NCI-H2107 treated with DMSO at 0.1 percent for 48 hours (cell line): ENCODE measurements at regions not wholly inside any gene's neighbourhood (a gene's known extent, or its start where the extent isn't known, plus 50 kb on each side); places are given as distances from the start of the nearest gene placed in this dataset.

Experiments
- DNase-seq: peaks from one replicate; lab custom pipeline; 2025; ENCODE audit not compliant: unreplicated experiment; lab: John Stamatoyannopoulos, UW

DNA sequence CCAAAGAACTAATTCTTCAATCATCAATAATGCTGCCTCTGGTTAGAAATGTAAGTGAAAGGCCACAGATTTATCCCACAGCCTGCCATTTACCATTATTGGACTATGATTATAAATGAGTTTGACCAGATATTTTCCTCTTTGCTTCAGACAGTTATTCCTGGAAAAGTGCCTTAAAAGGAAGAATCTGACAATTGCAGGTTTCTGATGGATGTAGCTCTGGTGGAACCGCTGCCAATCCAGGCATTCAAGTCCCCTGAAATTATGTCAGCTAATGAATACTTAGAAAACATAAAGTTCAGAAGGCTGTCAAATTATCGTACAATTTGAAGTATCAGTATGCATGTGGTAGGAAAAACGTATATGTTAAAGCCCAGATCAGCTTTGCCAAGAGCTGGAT lies 78.2 kb upstream of the NR4A3 start:
- no peak for DNase-seq

- DNase-seq, result no peak
Measured at GRCh38 chr9:99744132-99744531, 77.6 kb upstream of the NR4A3 start.

- DNase-seq, result no peak
Measured at GRCh38 chr9:99745085-99745484, 76.6 kb upstream of the NR4A3 start.

- no peak for DNase-seq
Measured at GRCh38 chr9:99746406-99746805, 75.3 kb upstream of the NR4A3 start.

DNA sequence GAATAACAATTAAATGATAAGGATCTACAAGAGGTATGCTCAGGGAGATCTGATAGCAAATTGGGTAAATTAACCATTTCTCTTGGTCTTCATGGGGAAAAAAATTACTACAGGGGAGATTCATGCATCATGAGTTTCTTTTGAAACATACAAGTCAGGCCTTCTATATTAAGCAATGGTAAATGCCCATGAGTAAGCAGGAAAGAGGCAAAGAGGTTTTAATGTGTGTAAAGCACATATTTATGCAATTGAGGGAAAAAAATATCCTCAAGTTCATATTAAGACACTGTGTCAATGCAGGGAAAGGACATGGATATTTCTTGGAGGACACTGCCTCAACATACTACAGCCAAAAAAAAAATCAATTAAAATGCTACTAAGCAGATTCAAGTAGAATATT lies 73.4 kb upstream of the NR4A3 start:
- DNase-seq, result no peak

- DNase-seq, result no peak
Measured at GRCh38 chr9:99748676-99749075, 73.0 kb upstream of the NR4A3 start.

GRCh38 chr9:99749641-99750040 lies 72.0 kb upstream of the NR4A3 start:
- DNase-seq, result no peak

DNA sequence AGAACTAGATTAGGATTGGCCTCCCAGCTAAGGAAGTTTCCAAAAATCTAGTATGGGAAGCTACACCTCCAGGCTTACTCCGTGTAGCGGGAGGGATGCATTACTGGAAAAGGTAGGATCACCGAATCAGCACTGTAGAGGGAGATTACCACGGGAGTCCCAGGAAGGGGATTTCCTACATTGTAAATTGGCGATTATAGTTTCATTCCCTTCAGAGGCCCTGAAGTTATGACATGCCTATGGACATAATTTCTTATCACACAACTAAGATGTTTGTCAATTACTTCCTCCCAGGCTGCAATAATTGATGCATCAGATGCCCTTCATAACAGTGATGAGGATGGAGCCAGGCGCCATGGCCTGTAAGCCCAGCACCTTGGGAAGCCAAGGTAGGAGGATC lies 71.2 kb upstream of the NR4A3 start:
- no peak for DNase-seq

GRCh38 chr9:99752417-99753109 lies 69.1 kb upstream of the NR4A3 start:
- DNase-seq, result no peak

DNA sequence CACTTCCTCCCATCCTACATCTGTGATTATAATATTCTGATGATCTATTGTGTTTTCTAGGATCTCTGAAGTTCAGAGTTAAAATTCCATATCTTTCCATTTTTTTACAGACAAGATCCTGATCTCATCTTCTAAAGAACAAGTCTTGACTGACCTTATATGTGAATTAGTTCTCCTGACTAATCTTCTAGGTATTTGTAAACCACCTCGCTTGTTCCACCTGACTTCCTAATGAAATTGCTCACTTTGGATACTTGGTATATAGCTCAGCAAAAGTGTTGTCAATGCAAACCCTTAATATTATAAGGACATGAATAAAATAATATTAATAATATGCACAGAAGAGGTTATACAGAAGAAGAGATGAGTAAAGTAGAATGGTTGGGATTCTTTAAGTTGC lies 68.2 kb upstream of the NR4A3 start:
- DNase-seq, result no peak

- no peak for DNase-seq
Measured at GRCh38 chr9:99760421-99760820, 61.3 kb upstream of the NR4A3 start.

DNA sequence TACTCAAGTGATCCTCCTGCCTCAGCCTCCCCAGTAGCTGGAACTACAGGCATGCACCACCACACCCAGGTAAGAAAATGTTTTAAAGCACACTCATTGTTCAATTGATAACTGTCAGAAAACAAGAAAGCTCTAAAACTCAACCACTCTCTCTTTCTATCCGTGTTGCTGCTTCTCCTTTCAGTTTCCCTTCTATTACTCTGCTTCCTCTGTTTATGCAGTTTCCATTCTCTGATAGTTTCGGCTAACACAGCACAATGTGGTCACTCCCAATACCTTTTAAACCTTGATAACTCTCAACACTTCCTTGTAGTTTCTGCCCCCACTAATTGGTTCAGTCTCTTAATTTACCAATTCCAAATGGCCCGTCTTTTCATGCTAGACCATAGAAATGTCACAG lies 59.2 kb upstream of the NR4A3 start:
- no peak for DNase-seq
